H9 (cell line): ENCODE measurements at regions not wholly inside any gene's neighbourhood (a gene's known extent, or its start where the extent isn't known, plus 50 kb on each side); places are given as distances from the start of the nearest gene placed in this dataset.

Experiments
- DNase-seq: peaks from one replicate; pipeline ENCODE4 v3.0.0-alpha.2; 2017
- H2AFZ ChIP-seq: one replicate; pipeline ENCODE4 v1.6.1; 2013; ENCODE audit warnings: mild to moderate bottlenecking, low read length, control low read depth, moderate library complexity
- H2AK5ac ChIP-seq: 2 replicates; pipeline ENCODE4 v1.6.1; 2013; ENCODE audit warnings: low read length, control low read depth, mixed read lengths; ENCODE audit not compliant: insufficient read length
- H2BK120ac ChIP-seq: one replicate; pipeline ENCODE4 v1.6.1; 2013; ENCODE audit warnings: low read depth, mild to moderate bottlenecking, low read length, control low read depth, inconsistent platforms; ENCODE audit not compliant: poor library complexity, severe bottlenecking
- H2BK12ac ChIP-seq: 2 replicates; pipeline ENCODE4 v1.6.1; 2013; ENCODE audit warnings: low read length, control low read depth, mixed read lengths, low read depth; ENCODE audit not compliant: insufficient read length
- H2BK15ac ChIP-seq: 2 replicates; pipeline ENCODE4 v1.6.1; 2013; ENCODE audit warnings: low read depth, low read length, control low read depth
- H2BK20ac ChIP-seq: one replicate; pipeline ENCODE4 v1.6.1; 2013; ENCODE audit warnings: low read depth, mild to moderate bottlenecking, low read length, control low read depth, inconsistent platforms; ENCODE audit not compliant: poor library complexity, severe bottlenecking
- H2BK5ac ChIP-seq: 2 replicates; pipeline ENCODE4 v1.6.1; 2013; ENCODE audit warnings: low read length, control low read depth, mixed read lengths; ENCODE audit not compliant: insufficient read length
- H3K14ac ChIP-seq: 2 replicates; pipeline ENCODE4 v1.6.1; 2013; ENCODE audit warnings: low read length, control low read depth; ENCODE audit not compliant: insufficient read depth
- H3K18ac ChIP-seq: 2 replicates; pipeline ENCODE4 v1.6.1; 2013; ENCODE audit warnings: low read depth, mild to moderate bottlenecking, mixed read lengths, low read length, control low read depth; ENCODE audit not compliant: insufficient read length
- H3K23ac ChIP-seq: 2 replicates; pipeline ENCODE4 v1.6.1; 2013; ENCODE audit warnings: low read length, control low read depth, mixed read lengths, low read depth; ENCODE audit not compliant: insufficient read length
- H3K23me2 ChIP-seq: 2 replicates; pipeline ENCODE4 v1.6.1; 2013; ENCODE audit warnings: low read depth, mild to moderate bottlenecking, mixed read lengths, low read length, control low read depth; ENCODE audit not compliant: insufficient read length, poor library complexity, severe bottlenecking
- H3K27ac ChIP-seq: 2 replicates; pipeline ENCODE4 v1.5.1; 2013; ENCODE audit warnings: low read length, control low read depth, mixed read lengths, low read depth; ENCODE audit not compliant: insufficient read length
- H3K27me3 ChIP-seq: 2 replicates; pipeline ENCODE4 v1.6.1; 2013; ENCODE audit warnings: low read length, control low read depth, inconsistent platforms; ENCODE audit not compliant: insufficient read depth
- H3K4ac ChIP-seq: 2 replicates; pipeline ENCODE4 v1.6.1; 2013; ENCODE audit warnings: low read depth, mild to moderate bottlenecking, control low read depth, inconsistent platforms, low read length, moderate library complexity
- H3K4me1 ChIP-seq: 2 replicates; pipeline ENCODE4 v1.6.1; 2013; ENCODE audit warnings: low read length, control low read depth, inconsistent platforms; ENCODE audit not compliant: insufficient read depth
- H3K4me2 ChIP-seq: 2 replicates; pipeline ENCODE4 v1.6.1; 2013; ENCODE audit warnings: low read length, control low read depth, mixed read lengths; ENCODE audit not compliant: insufficient read length, insufficient read depth
- H3K56ac ChIP-seq: 2 replicates; pipeline ENCODE4 v1.6.1; 2013; ENCODE audit warnings: low read depth, mild to moderate bottlenecking, mixed read lengths, low read length, control low read depth; ENCODE audit not compliant: insufficient read length
- H3K79me1 ChIP-seq: 2 replicates; pipeline ENCODE4 v1.6.1; 2013; ENCODE audit warnings: low read depth, mild to moderate bottlenecking, moderate library complexity, low read length, control low read depth, inconsistent platforms; ENCODE audit not compliant: insufficient read depth, poor library complexity, severe bottlenecking
- H3K79me2 ChIP-seq: 2 replicates; pipeline ENCODE4 v1.6.1; 2013; ENCODE audit warnings: low read length, control low read depth, inconsistent platforms; ENCODE audit not compliant: insufficient read depth
- H3K9ac ChIP-seq: 2 replicates; pipeline ENCODE4 v1.6.1; 2013; ENCODE audit warnings: low read length, control low read depth, mixed read lengths; ENCODE audit not compliant: insufficient read length; ENCODE audit errors: extremely low read depth
- H3K9me3 ChIP-seq: one replicate; pipeline ENCODE4 v1.6.1; 2013; ENCODE audit warnings: low read depth, low read length, inconsistent platforms; ENCODE audit not compliant: control insufficient read depth
- H3T11ph ChIP-seq: one replicate; pipeline ENCODE4 v1.6.1; 2013; ENCODE audit warnings: mild to moderate bottlenecking, low read length, control low read depth, inconsistent platforms
- H4K20me1 ChIP-seq: one replicate; pipeline ENCODE4 v1.6.1; 2013; ENCODE audit not compliant: control insufficient read depth, insufficient read length, insufficient read depth
- H4K5ac ChIP-seq: 2 replicates; pipeline ENCODE4 v1.6.1; 2013; ENCODE audit warnings: low read depth, mild to moderate bottlenecking, mixed read lengths, low read length, control low read depth; ENCODE audit not compliant: insufficient read length
- H4K8ac ChIP-seq: replicated peaks from 2 replicates; pipeline ENCODE4 v1.6.1; 2013; ENCODE audit warnings: low read length, control low read depth, mixed read lengths, low read depth; ENCODE audit not compliant: insufficient read length
- H4K91ac ChIP-seq: 2 replicates; pipeline ENCODE4 v1.6.1; 2013; ENCODE audit warnings: low read depth, mild to moderate bottlenecking, moderate library complexity, mixed read lengths, low read length, control low read depth; ENCODE audit not compliant: insufficient read length
- H3K27ac Mint-ChIP-seq, 3 experiments: 2 replicates in 2 of 3; 3 replicates in 1 of 3; pipeline ENCODE4 v1.8.0; 2020 to 2021; ENCODE audit warnings: mixed read lengths in 3 of 3, mild to moderate bottlenecking in 1 of 3, moderate library complexity in 1 of 3
- H3K27me3 Mint-ChIP-seq: 2 replicates; pipeline ENCODE4 v1.8.0; 2021; ENCODE audit warnings: low read depth, mild to moderate bottlenecking, moderate library complexity, mixed read lengths
- H3K36me3 Mint-ChIP-seq, 3 experiments: 2 replicates in 2 of 3; 3 replicates in 1 of 3; pipeline ENCODE4 v1.8.0; 2020 to 2021; ENCODE audit warnings: low read depth in 3 of 3, mixed read lengths in 3 of 3; ENCODE audit not compliant: insufficient read depth in 1 of 3
- H3K4me1 Mint-ChIP-seq, 2 experiments: 2 replicates each; pipeline ENCODE4 v1.8.0; 2020; ENCODE audit warnings: mixed read lengths in 2 of 2
- H3K4me3 Mint-ChIP-seq, 2 experiments: 2 replicates in 1 of 2; 3 replicates in 1 of 2; pipeline ENCODE4 v1.8.0; 2020 to 2021; ENCODE audit warnings: mild to moderate bottlenecking in 2 of 2, mixed read lengths in 2 of 2, moderate library complexity in 1 of 2
- H3K9me3 Mint-ChIP-seq, 2 experiments: 2 replicates in 1 of 2; 3 replicates in 1 of 2; pipeline ENCODE4 v1.8.0; 2020; ENCODE audit warnings: mild to moderate bottlenecking in 2 of 2, mixed read lengths in 2 of 2, moderate library complexity in 1 of 2
- CTCF ChIP-seq: fragments of 200-600 bp; sonication (generic); conservative IDR thresholded peaks from 3 replicates; pipeline ENCODE4 v1.8.0; 2021; ENCODE audit warnings: antibody characterized with exemption, mild to moderate bottlenecking
- WGBS: extraction: QIAGEN DNeasy Blood & Tissue Kit; methylation state at CpG from one replicate; pipeline ENCODE4 v1.1.7; 2013; ENCODE audit warnings: missing lambda C conversion rate, low lambda C conversion rate, mixed read lengths; ENCODE audit not compliant: insufficient read length; ENCODE audit errors: extremely low coverage; 5-methylcytosine and 5-hydroxymethylcytosine counted together

GRCh38 chr17:33474789-33475188 lies 181.7 kb upstream of the ASIC2 start:
- Histone ChIP-seq H3T11ph (no peak overlapping the region), H3K9ac (no peak overlapping the region), H2AFZ (no peak overlapping the region), H2BK15ac (no peak overlapping the region), H3K9me3 (no peaks in the 10 kb centered on the region), H3K79me1 (no peaks in the 10 kb centered on the region), H2BK12ac (no peak overlapping the region), H3K4me1 (no peaks in the 10 kb centered on the region), H3K23ac (no peak overlapping the region), H3K79me2 (no peaks in the 10 kb centered on the region), H3K27me3 (no peaks in the 10 kb centered on the region), H3K23me2 (no peaks in the 10 kb centered on the region), H3K56ac (no peak overlapping the region), H2BK20ac (no peak overlapping the region), H3K4ac (no peak overlapping the region), H2AK5ac (no peak overlapping the region), H4K8ac (no peak overlapping the region), H2BK120ac (no peak overlapping the region), H3K27ac (no peak overlapping the region), H4K5ac (no peak overlapping the region), H2BK5ac (no peak overlapping the region), H3K18ac (no peak overlapping the region), H3K4me2 (no peak overlapping the region), H4K20me1 (no peaks in the 10 kb centered on the region), H4K91ac (no peak overlapping the region), H3K14ac (no peak overlapping the region; the same call in 1 of the 2 replicates)
- peaks cover 0 to 9% of the 10 kb centered on the region in 2 experiments; a peak in 2 of 4 replicates for H3K4me1 Mint-ChIP-seq
- no peak overlapping the region for H3K4me3 Mint-ChIP-seq
- TF ChIP-seq CTCF, result no peak
- H3K9me3 Mint-ChIP-seq, result no peaks in the 10 kb centered on the region
- DNase-seq, result no peak
- WGBS, result no CpG with 5 or more reads among the region's 5 CpGs
- peaks cover 9% of the 10 kb centered on the region for H3K27me3 Mint-ChIP-seq
- H3K36me3 Mint-ChIP-seq, result no peaks in the 10 kb centered on the region
- H3K27ac Mint-ChIP-seq, result no peak overlapping the region
